ENCODE measurements at regions not wholly inside any gene's neighbourhood (a gene's known extent, or its start where the extent isn't known, plus 50 kb on each side); places are given as distances from the start of the nearest gene placed in this dataset.

- TF ChIP-seq EP300 (IDR thresholded peaks at IDR 0.05; ENCODE audit: low read depth): no peak
- TF ChIP-seq CTCF (IDR thresholded peaks at IDR 0.05): peak in 1 of 5 experiments; percentile 3
- DNase-seq: peak; percentile 61
- intact Hi-C loops (cut with DNase I; ENCODE audit: low total_unique reads): no loop called here
- peaks cover 51% of the 10 kb centered on the region for H3K27me3 ChIP-seq
- peak overlapping the region; percentile 18 to 81 (median 52) for H3K27ac ChIP-seq
- peaks cover 0 to 15% (median 5%) of the 10 kb centered on the region in 4 donors for H3K4me1 ChIP-seq
- in situ Hi-C loops (cut with MboI; ENCODE audit: low pct_ligation_motif_present in 1 of 4, low pct_unique_long_range_greater_than_20kb in 1 of 4, low sequenced_read_pairs in 3 of 4): loop anchor here in 2 of 4 donors (25.0 kb wide), 1 partner anchor 1260 kb away; no protein-coding TSS in a partner anchor
- 7% methylated on average over 50 of the region's 50 CpGs; no CpG with 5 or more reads in 1 of the 2 donors for WGBS, 2 donors (ENCODE audit: low coverage in 1 of 2)
- no peaks in the 10 kb centered on the region for H3K36me3 ChIP-seq
- H3K9me3 ChIP-seq: no peaks in the 10 kb centered on the region
- H3K4me3 ChIP-seq: peak overlapping the region; percentile 10 to 50 (median 44)
Measured at GRCh38 chr12:30822385-30823155, 67.8 kb upstream of the CAPRIN2 start.

- H3K27ac ChIP-seq: no peak overlapping the region
Measured at GRCh38 chr12:30820406-30820946, 65.7 kb upstream of the CAPRIN2 start.

DNA sequence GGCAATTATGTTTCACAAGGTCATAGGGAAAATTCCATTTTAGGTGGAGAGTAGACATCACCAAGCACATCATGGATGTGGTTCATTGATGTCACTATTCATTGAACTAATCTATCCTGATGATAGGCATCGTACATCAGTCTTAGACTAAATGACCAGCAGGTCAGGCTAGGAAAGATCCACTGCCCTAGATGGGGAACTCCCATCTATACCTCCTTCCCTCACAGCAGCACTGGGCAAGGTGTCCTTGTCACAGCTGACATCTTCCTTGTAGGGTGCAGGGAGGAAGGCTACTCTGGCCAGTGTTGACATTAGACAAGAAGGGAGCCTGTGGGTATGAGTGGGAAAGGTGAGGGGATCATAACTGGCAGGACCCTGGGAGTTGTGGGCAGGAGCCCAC is 63.8 kb upstream of the CAPRIN2 start:
- no peak for TF ChIP-seq POLR2A (IDR thresholded peaks at IDR 0.05)
- peaks cover 57% of the 10 kb centered on the region for H3K27me3 ChIP-seq
- H3K4me3 ChIP-seq: no peak overlapping the region
- H3K36me3 ChIP-seq: no peaks in the 10 kb centered on the region
- in situ Hi-C loops (cut with MboI; ENCODE audit: low pct_ligation_motif_present in 1 of 4, low pct_unique_long_range_greater_than_20kb in 1 of 4, low sequenced_read_pairs in 3 of 4) (loop anchor here in 2 of 4 donors (25.0 kb wide), 1 partner anchor 1256 kb away; no protein-coding TSS in a partner anchor), intact Hi-C loops (cut with DNase I; ENCODE audit: low total_unique reads) (no loop called here)
- no peak for DNase-seq
- no peaks in the 10 kb centered on the region for H3K9me3 ChIP-seq
- H3K4me1 ChIP-seq: peaks cover 0 to 15% (median 5%) of the 10 kb centered on the region in 4 donors
- WGBS, 2 donors (ENCODE audit: low coverage in 1 of 2): 79% methylated on average over 1 of the region's 1 CpG; no CpG with 5 or more reads in 1 of the 2 donors
- H3K27ac ChIP-seq: no peak overlapping the region

More at GRCh38 chr12:30820406-30820946, 65.7 kb upstream of the CAPRIN2 start:
- H3K4me1 ChIP-seq: peaks cover 0 to 15% (median 5%) of the 10 kb centered on the region in 4 donors
- intact Hi-C loops (cut with DNase I; ENCODE audit: low total_unique reads): no loop called here
- TF ChIP-seq EP300 (IDR thresholded peaks at IDR 0.05; ENCODE audit: low read depth): no peak
- no peak for TF ChIP-seq POLR2AphosphoS5 (IDR thresholded peaks at IDR 0.05)
- TF ChIP-seq POLR2A (IDR thresholded peaks at IDR 0.05): no peak
- in situ Hi-C loops (cut with MboI; ENCODE audit: low pct_ligation_motif_present in 1 of 4, low pct_unique_long_range_greater_than_20kb in 1 of 4, low sequenced_read_pairs in 3 of 4): loop anchor here in 2 of 4 donors (25.0 kb wide), 1 partner anchor 1258 kb away; no protein-coding TSS in a partner anchor
- H3K9me3 ChIP-seq: no peaks in the 10 kb centered on the region
- H3K36me3 ChIP-seq: no peaks in the 10 kb centered on the region
- no peak overlapping the region for H3K4me3 ChIP-seq
- H3K27me3 ChIP-seq: peaks cover 57% of the 10 kb centered on the region
- 40 to 42% methylated on average over 1 to 2 of the region's 2 CpGs for WGBS, 2 donors (ENCODE audit: low coverage in 1 of 2)
- DNase-seq: no peak

GRCh38 chr12:30816742-30817465 is 62.2 kb upstream of the CAPRIN2 start:
- TF ChIP-seq EP300 (IDR thresholded peaks at IDR 0.05; ENCODE audit: low read depth) (no peak), CTCF (IDR thresholded peaks at IDR 0.05) (no peak), POLR2A (IDR thresholded peaks at IDR 0.05) (no peak), POLR2AphosphoS5 (IDR thresholded peaks at IDR 0.05) (no peak)
- in situ Hi-C loops (cut with MboI; ENCODE audit: low pct_ligation_motif_present in 1 of 4, low pct_unique_long_range_greater_than_20kb in 1 of 4, low sequenced_read_pairs in 3 of 4): loop anchor here in 2 of 4 donors (25.0 kb wide), 1 partner anchor 1255 kb away; no protein-coding TSS in a partner anchor
- Histone ChIP-seq H3K27me3 (peaks cover 42% of the 10 kb centered on the region), H3K4me3 (no peak overlapping the region), H3K9me3 (no peaks in the 10 kb centered on the region), H3K4me1 (peaks cover 0 to 1% (median 0%) of the 10 kb centered on the region in 4 donors), H3K27ac (no peak overlapping the region), H3K36me3 (no peaks in the 10 kb centered on the region)
- DNase-seq: no peak
- intact Hi-C loops (cut with DNase I; ENCODE audit: low total_unique reads): no loop called here
- 82 to 100% methylated on average over 1 to 6 of the region's 6 CpGs for WGBS, 2 donors (ENCODE audit: low coverage in 1 of 2)

- no peak for TF ChIP-seq EP300 (IDR thresholded peaks at IDR 0.05; ENCODE audit: low read depth)
- TF ChIP-seq POLR2A (IDR thresholded peaks at IDR 0.05): no peak
- TF ChIP-seq POLR2AphosphoS5 (IDR thresholded peaks at IDR 0.05): no peak
- TF ChIP-seq CTCF (IDR thresholded peaks at IDR 0.05): no peak
- Histone ChIP-seq H3K4me1 (no peaks in the 10 kb centered on the region), H3K27me3 (peaks cover 22% of the 10 kb centered on the region), H3K36me3 (no peaks in the 10 kb centered on the region), H3K9me3 (no peaks in the 10 kb centered on the region), H3K4me3 (no peak overlapping the region), H3K27ac (no peak overlapping the region)
- intact Hi-C loops (cut with DNase I; ENCODE audit: low total_unique reads): no loop called here
- in situ Hi-C loops (cut with MboI; ENCODE audit: low pct_ligation_motif_present in 1 of 4, low pct_unique_long_range_greater_than_20kb in 1 of 4, low sequenced_read_pairs in 3 of 4): loop anchor here in 2 of 4 donors (25.0 kb wide), 1 partner anchor 1252 kb away; no protein-coding TSS in a partner anchor
- DNase-seq: no peak
Measured at GRCh38 chr12:30814295-30814655, 59.5 kb upstream of the CAPRIN2 start.
